Heart left ventricle (tissue), 16 donors: ENCODE measurements at regions not wholly inside any gene's neighbourhood (a gene's known extent, or its start where the extent isn't known, plus 50 kb on each side); places are given as distances from the start of the nearest gene placed in this dataset.

Experiments used
- ATAC-seq, 4 donors: fragments of 200-7000 bp; cut with Tn5 transposase; one replicate each; pipeline ENCODE4 v1.9.1; 2020 to 2022; ENCODE audit warnings: moderate library complexity in 4 of 4, mild to moderate bottlenecking in 3 of 4, moderate number of reproducible peaks in 1 of 4
- DNase-seq, 5 donors: peaks; one replicate each; pipeline ENCODE4 v3.0.0-alpha.2; 2020
- H3K27ac ChIP-seq, 12 donors: fragments of 200-600 bp; sonication (generic) in 4 of 12; one replicate each; pipeline versions ENCODE4 v1.5.0 to v1.8.0; 2016 to 2022; ENCODE audit warnings: mild to moderate bottlenecking in 2 of 12
- H3K27me3 ChIP-seq, 9 donors: fragments of 200-600 bp; sonication (generic) in 2 of 9; one replicate each; pipeline versions ENCODE4 v1.5.1 to v1.8.0; 2016 to 2022; ENCODE audit warnings: mild to moderate bottlenecking in 3 of 9
- H3K36me3 ChIP-seq, 9 donors: fragments of 200-600 bp; sonication (generic) in 2 of 9; one replicate each; pipeline versions ENCODE4 v1.5.0 to v1.8.0; 2018 to 2022; ENCODE audit warnings: mild to moderate bottlenecking in 2 of 9
- H3K4me1 ChIP-seq, 12 donors: fragments of 200-600 bp; sonication (generic) in 4 of 12; one replicate each; pipeline versions ENCODE4 v1.5.0 to v1.8.0; 2016 to 2022; ENCODE audit warnings: mild to moderate bottlenecking in 3 of 12
- H3K4me3 ChIP-seq, 12 donors: fragments of 200-600 bp; sonication (generic) in 4 of 12; one replicate each; pipeline versions ENCODE4 v1.5.0 to v1.8.0; 2017 to 2022; ENCODE audit warnings: mild to moderate bottlenecking in 9 of 12, moderate library complexity in 4 of 12
- H3K9me3 ChIP-seq, 12 donors: fragments of 200-600 bp; sonication (generic) in 4 of 12; one replicate each; pipeline versions ENCODE4 v1.5.0 to v1.8.0; 2016 to 2022; ENCODE audit warnings: mild to moderate bottlenecking in 1 of 12
- CTCF ChIP-seq, 12 donors: fragments of 200-600 bp; sonication (generic) in 4 of 12; IDR thresholded peaks; one replicate each; pipeline versions ENCODE4 v1.5.0 to v1.8.0; 2018 to 2022; ENCODE audit warnings: antibody characterized with exemption in 12 of 12, mild to moderate bottlenecking in 5 of 12
- POLR2A ChIP-seq, 2 donors: fragments of 450-650 bp; IDR thresholded peaks; one replicate each; pipeline ENCODE4 v1.6.1; 2017; ENCODE audit warnings: antibody characterized with exemption in 2 of 2, mild to moderate bottlenecking in 2 of 2, moderate library complexity in 2 of 2
- WGBS, 4 donors: extraction: QIAGEN DNeasy Blood & Tissue Kit in 2 of 4; methylation state at CpG; one replicate each; pipeline versions ENCODE4 v1.1.5 to v1.1.7; 2013 to 2018; 5-methylcytosine and 5-hydroxymethylcytosine counted together
- intact Hi-C, 10 donors: fragments of 100-400 bp; cut with DNase I; formaldehyde crosslinking; loops; one replicate each; pipeline versions ENCODE4 v1.11.1 to v1.14.2; 2022
- donor health status: ischemic (EF 13 %, LVEDD 7.1; RV severe dilation, severe dysfunction).
- donor health status: healthy with polysubstance abuse.
- donor health status: DM: no; HTN: yes; CAD: no.
- donor health status: DM: no; HTN: no; CAD: no.
- donor health status: ischemic (EF 25% LVEDD 6.9; RV normal size, moderate dysfunction).
- donor health status: ischemic (EF 25% LVEDD 5.7; RV mildly dilated, moderate dysfunction).
- donor health status: healthy.
- donor health status: DM: yes; HTN: yes; CAD: no.
- donor health status: ischemic (EF 35%, LVEDD 5.7; RV mildly dilated, moderate dysfunction).
- donor health status: nonischemic (EF 11% LVEDD 7.7; RV severe dilation, severe dysfunction).
- donor health status: DM: yes; HTN: yes; CAD: no.
- donor health status: PGD.
- donor health status: ischemic (EF 29% LVEDD 5.4; RV normal size, mild dysfunction).
- donor health status: nonischemic (EF 23%, LVEDD 6.1; RV moderate dilation, normal function).

GRCh38 chr1:30331415-30332065 is 391.8 kb downstream of the MATN1 start:
- Histone ChIP-seq H3K27me3 (peaks cover 0 to 8% (median 0%) of the 10 kb centered on the region in 9 donors), H3K4me3 (no peak overlapping the region), H3K9me3 (no peaks in the 10 kb centered on the region), H3K27ac (no peak overlapping the region), H3K36me3 (no peaks in the 10 kb centered on the region), H3K4me1 (no peaks in the 10 kb centered on the region)
- 44 to 70% (median 67%) methylated on average over 3 to 8 of the region's 8 CpGs for WGBS, 4 donors
- DNase-seq (no peak), ATAC-seq (no peak)
- intact Hi-C loops, result no loop called here
- no peak for TF ChIP-seq POLR2A (IDR thresholded peaks at IDR 0.05)
- no peak for TF ChIP-seq CTCF (IDR thresholded peaks at IDR 0.05)

- H3K4me1 ChIP-seq, result no peaks in the 10 kb centered on the region
- intact Hi-C loops, result no loop called here
- H3K9me3 ChIP-seq, result no peaks in the 10 kb centered on the region
- H3K27ac ChIP-seq, result no peak overlapping the region
- no peaks in the 10 kb centered on the region for H3K36me3 ChIP-seq
- no peak overlapping the region for H3K4me3 ChIP-seq
- H3K27me3 ChIP-seq, result peaks cover 0 to 10% (median 0%) of the 10 kb centered on the region in 9 donors
- 70 to 85% (median 75%) methylated on average over 5 to 7 of the region's 7 CpGs for WGBS, 4 donors
- TF ChIP-seq CTCF (IDR thresholded peaks at IDR 0.05), result no peak
- no peak for TF ChIP-seq POLR2A (IDR thresholded peaks at IDR 0.05)
- ATAC-seq (no peak), DNase-seq (no peak)
Observed at GRCh38 chr1:30330644-30331043, 392.7 kb downstream of the MATN1 start.

- DNase-seq, result no peak
- Histone ChIP-seq H3K27ac (no peak overlapping the region), H3K27me3 (peaks cover 0 to 16% (median 0%) of the 10 kb centered on the region in 9 donors), H3K4me3 (no peak overlapping the region), H3K4me1 (no peaks in the 10 kb centered on the region), H3K9me3 (no peaks in the 10 kb centered on the region), H3K36me3 (no peaks in the 10 kb centered on the region)
- no peak for ATAC-seq
- TF ChIP-seq POLR2A (IDR thresholded peaks at IDR 0.05) (no peak), CTCF (IDR thresholded peaks at IDR 0.05) (no peak)
- WGBS, 4 donors, result 69 to 73% (median 72%) methylated on average over 15 of the region's 15 CpGs
- intact Hi-C loops, result no loop called here
Observed at GRCh38 chr1:30329802-30330557, 393.4 kb downstream of the MATN1 start.

GRCh38 chr1:30329263-30329753 is 394.1 kb downstream of the MATN1 start:
- Histone ChIP-seq H3K27ac (no peak overlapping the region), H3K4me3 (no peak overlapping the region), H3K9me3 (no peaks in the 10 kb centered on the region), H3K4me1 (no peaks in the 10 kb centered on the region), H3K36me3 (no peaks in the 10 kb centered on the region), H3K27me3 (peaks cover 0 to 21% (median 0%) of the 10 kb centered on the region in 9 donors)
- no peak for ATAC-seq
- WGBS, 4 donors, result 73 to 82% (median 80%) methylated on average over 9 to 12 of the region's 12 CpGs
- intact Hi-C loops, result no loop called here
- no peak for DNase-seq
- TF ChIP-seq CTCF (IDR thresholded peaks at IDR 0.05) (no peak), POLR2A (IDR thresholded peaks at IDR 0.05) (no peak)
